H1 (cell line): ENCODE measurements at regions not wholly inside any gene's neighbourhood (a gene's known extent, or its start where the extent isn't known, plus 50 kb on each side); places are given as distances from the start of the nearest gene placed in this dataset.

Experiments
- EGR1 ChIP-seq: IDR thresholded peaks from 2 replicates; pipeline ENCODE4 v1.6.1; 2011; ENCODE audit warnings: low read depth, low read length, borderline replicate concordance
- SRF ChIP-seq: IDR thresholded peaks from 2 replicates; pipeline ENCODE4 v1.6.1; 2011; ENCODE audit warnings: mild to moderate bottlenecking, low read depth, low read length, moderate library complexity
- TAF7 ChIP-seq: optimal IDR thresholded peaks from 2 replicates; pipeline ENCODE3; 2011; ENCODE audit warnings: low read depth, mild to moderate bottlenecking, inconsistent platforms, low read length, moderate library complexity, borderline replicate concordance
- ZNF274 ChIP-seq: IDR thresholded peaks from 2 replicates; pipeline ENCODE4 v1.7.0; 2012; ENCODE audit warnings: low read length, borderline replicate concordance; ENCODE audit errors: extremely low read depth
- TF ChIP-seq, protein P1 (sequence below): fragments of 300-600 bp; sonication (generic); IDR thresholded peaks from 2 replicates; pipeline ENCODE4 v1.7.1; 2012; ENCODE audit warnings: low read length, moderate library complexity, mild to moderate bottlenecking, inconsistent platforms; ENCODE audit not compliant: insufficient replicate concordance

DNA sequence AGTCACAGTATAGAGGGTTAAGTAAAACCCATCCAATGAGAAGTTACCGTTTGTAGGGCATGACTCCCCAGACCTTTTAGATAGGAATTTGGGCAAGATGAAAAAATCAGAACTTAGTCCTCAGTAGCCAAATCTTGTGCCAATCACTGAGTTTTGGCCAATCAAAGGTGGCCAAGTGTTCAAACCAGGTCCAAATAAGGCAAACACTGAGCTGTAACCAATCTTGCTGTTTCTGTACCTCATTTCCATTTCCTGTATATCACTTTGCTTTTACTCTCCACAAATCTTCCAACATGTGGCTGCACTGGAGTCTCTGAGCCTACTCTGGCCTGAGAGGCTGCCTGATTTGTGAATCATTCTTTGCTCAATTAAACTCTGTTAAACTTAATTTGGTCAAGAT is 81.8 kb upstream of the GPR6 start (continued):
- TF ChIP-seq, protein P1, sequence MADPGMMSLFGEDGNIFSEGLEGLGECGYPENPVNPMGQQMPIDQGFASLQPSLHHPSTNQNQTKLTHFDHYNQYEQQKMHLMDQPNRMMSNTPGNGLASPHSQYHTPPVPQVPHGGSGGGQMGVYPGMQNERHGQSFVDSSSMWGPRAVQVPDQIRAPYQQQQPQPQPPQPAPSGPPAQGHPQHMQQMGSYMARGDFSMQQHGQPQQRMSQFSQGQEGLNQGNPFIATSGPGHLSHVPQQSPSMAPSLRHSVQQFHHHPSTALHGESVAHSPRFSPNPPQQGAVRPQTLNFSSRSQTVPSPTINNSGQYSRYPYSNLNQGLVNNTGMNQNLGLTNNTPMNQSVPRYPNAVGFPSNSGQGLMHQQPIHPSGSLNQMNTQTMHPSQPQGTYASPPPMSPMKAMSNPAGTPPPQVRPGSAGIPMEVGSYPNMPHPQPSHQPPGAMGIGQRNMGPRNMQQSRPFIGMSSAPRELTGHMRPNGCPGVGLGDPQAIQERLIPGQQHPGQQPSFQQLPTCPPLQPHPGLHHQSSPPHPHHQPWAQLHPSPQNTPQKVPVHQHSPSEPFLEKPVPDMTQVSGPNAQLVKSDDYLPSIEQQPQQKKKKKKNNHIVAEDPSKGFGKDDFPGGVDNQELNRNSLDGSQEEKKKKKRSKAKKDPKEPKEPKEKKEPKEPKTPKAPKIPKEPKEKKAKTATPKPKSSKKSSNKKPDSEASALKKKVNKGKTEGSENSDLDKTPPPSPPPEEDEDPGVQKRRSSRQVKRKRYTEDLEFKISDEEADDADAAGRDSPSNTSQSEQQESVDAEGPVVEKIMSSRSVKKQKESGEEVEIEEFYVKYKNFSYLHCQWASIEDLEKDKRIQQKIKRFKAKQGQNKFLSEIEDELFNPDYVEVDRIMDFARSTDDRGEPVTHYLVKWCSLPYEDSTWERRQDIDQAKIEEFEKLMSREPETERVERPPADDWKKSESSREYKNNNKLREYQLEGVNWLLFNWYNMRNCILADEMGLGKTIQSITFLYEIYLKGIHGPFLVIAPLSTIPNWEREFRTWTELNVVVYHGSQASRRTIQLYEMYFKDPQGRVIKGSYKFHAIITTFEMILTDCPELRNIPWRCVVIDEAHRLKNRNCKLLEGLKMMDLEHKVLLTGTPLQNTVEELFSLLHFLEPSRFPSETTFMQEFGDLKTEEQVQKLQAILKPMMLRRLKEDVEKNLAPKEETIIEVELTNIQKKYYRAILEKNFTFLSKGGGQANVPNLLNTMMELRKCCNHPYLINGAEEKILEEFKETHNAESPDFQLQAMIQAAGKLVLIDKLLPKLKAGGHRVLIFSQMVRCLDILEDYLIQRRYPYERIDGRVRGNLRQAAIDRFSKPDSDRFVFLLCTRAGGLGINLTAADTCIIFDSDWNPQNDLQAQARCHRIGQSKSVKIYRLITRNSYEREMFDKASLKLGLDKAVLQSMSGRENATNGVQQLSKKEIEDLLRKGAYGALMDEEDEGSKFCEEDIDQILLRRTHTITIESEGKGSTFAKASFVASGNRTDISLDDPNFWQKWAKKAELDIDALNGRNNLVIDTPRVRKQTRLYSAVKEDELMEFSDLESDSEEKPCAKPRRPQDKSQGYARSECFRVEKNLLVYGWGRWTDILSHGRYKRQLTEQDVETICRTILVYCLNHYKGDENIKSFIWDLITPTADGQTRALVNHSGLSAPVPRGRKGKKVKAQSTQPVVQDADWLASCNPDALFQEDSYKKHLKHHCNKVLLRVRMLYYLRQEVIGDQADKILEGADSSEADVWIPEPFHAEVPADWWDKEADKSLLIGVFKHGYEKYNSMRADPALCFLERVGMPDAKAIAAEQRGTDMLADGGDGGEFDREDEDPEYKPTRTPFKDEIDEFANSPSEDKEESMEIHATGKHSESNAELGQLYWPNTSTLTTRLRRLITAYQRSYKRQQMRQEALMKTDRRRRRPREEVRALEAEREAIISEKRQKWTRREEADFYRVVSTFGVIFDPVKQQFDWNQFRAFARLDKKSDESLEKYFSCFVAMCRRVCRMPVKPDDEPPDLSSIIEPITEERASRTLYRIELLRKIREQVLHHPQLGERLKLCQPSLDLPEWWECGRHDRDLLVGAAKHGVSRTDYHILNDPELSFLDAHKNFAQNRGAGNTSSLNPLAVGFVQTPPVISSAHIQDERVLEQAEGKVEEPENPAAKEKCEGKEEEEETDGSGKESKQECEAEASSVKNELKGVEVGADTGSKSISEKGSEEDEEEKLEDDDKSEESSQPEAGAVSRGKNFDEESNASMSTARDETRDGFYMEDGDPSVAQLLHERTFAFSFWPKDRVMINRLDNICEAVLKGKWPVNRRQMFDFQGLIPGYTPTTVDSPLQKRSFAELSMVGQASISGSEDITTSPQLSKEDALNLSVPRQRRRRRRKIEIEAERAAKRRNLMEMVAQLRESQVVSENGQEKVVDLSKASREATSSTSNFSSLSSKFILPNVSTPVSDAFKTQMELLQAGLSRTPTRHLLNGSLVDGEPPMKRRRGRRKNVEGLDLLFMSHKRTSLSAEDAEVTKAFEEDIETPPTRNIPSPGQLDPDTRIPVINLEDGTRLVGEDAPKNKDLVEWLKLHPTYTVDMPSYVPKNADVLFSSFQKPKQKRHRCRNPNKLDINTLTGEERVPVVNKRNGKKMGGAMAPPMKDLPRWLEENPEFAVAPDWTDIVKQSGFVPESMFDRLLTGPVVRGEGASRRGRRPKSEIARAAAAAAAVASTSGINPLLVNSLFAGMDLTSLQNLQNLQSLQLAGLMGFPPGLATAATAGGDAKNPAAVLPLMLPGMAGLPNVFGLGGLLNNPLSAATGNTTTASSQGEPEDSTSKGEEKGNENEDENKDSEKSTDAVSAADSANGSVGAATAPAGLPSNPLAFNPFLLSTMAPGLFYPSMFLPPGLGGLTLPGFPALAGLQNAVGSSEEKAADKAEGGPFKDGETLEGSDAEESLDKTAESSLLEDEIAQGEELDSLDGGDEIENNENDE: no peak
- no peak for TF ChIP-seq TAF7
- TF ChIP-seq EGR1: no peak
- no peak for TF ChIP-seq ZNF274
- TF ChIP-seq SRF: peak; percentile 56; the same call in 1 of the 2 replicates
